Cardiac muscle cell (in vitro differentiated cells and primary cell): ENCODE measurements at regions not wholly inside any gene's neighbourhood (a gene's known extent, or its start where the extent isn't known, plus 50 kb on each side); places are given as distances from the start of the nearest gene placed in this dataset.

Source experiments
- DNase-seq, 2 donors: peaks; one replicate each; pipeline versions ENCODE4 v3.0.0 to v3.0.0-alpha.2; 2010 to 2017; ENCODE audit warnings: low read depth in 1 of 2, low spot score in 1 of 2
- H3K27ac ChIP-seq: fragments of 200-600 bp; sonication (generic); 2 replicates; pipeline ENCODE4 v1.5.1; 2016
- H3K27me3 ChIP-seq: fragments of 200-600 bp; sonication (generic); 2 replicates; pipeline ENCODE4 v1.6.0; 2016; ENCODE audit warnings: control low read depth
- H3K36me3 ChIP-seq: fragments of 200-600 bp; sonication (generic); 2 replicates; pipeline ENCODE4 v1.5.1; 2016; ENCODE audit warnings: control low read depth
- H3K4me1 ChIP-seq: fragments of 200-600 bp; sonication (generic); 2 replicates; pipeline ENCODE4 v1.8.1; 2017; ENCODE audit warnings: low read depth, mild to moderate bottlenecking, mixed run types
- H3K4me3 ChIP-seq: fragments of 200-600 bp; sonication (generic); 2 replicates; pipeline ENCODE4 v1.5.1; 2016; ENCODE audit warnings: mild to moderate bottlenecking
- H3K9me3 ChIP-seq: fragments of 200-600 bp; sonication (generic); 2 replicates; pipeline ENCODE4 v1.5.1; 2017; ENCODE audit warnings: low read depth, mild to moderate bottlenecking, control low read depth
- CTCF ChIP-seq: IDR thresholded peaks from 2 replicates; pipeline ENCODE4 v1.5.1; 2012; ENCODE audit warnings: low read depth, mild to moderate bottlenecking, low read length

GRCh38 chr21:14862794-14863720, 201.7 kb downstream of the NRIP1 start:
- H3K4me1 ChIP-seq: peaks cover 4% of the 10 kb centered on the region
- H3K9me3 ChIP-seq: no peaks in the 10 kb centered on the region
- peak; percentile 43 to 48 for DNase-seq
- no peak overlapping the region for H3K4me3 ChIP-seq
- H3K27ac ChIP-seq: no peak overlapping the region
- H3K36me3 ChIP-seq: no peaks in the 10 kb centered on the region
- TF ChIP-seq CTCF: peak; percentile 71
- H3K27me3 ChIP-seq: no peaks in the 10 kb centered on the region

- no peak for TF ChIP-seq CTCF
- H3K4me1 ChIP-seq: no peaks in the 10 kb centered on the region
- H3K4me3 ChIP-seq: no peak overlapping the region
- no peaks in the 10 kb centered on the region for H3K27me3 ChIP-seq
- no peaks in the 10 kb centered on the region for H3K36me3 ChIP-seq
- no peak for DNase-seq
- H3K27ac ChIP-seq: no peak overlapping the region
- no peaks in the 10 kb centered on the region for H3K9me3 ChIP-seq
These were observed 206.5 kb downstream of the NRIP1 start for GRCh38 chr21:14858311-14858710.

DNA sequence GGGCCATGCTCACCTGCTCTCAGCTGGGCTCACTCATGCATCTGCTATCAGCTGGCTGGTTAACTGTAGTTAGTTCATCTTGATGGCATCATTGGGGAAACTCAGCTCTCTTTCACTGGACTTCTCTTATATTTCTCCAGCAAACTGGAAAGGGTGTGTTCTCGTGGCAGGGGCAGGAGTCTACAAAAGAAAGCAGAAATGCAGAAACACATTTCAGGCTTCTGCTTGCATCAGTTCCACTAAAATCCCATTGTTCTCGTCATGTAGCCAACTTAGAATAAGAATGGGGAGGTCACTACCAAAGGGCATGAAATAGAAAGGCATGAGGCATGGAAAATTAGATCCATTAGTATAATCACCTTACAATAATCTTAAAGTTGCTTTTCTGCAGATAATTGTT, 207.3 kb downstream of the NRIP1 start:
- Histone ChIP-seq H3K9me3 (no peaks in the 10 kb centered on the region), H3K27me3 (no peaks in the 10 kb centered on the region), H3K4me1 (no peaks in the 10 kb centered on the region), H3K27ac (no peak overlapping the region), H3K36me3 (no peaks in the 10 kb centered on the region), H3K4me3 (no peak overlapping the region)
- no peak for DNase-seq
- no peak for TF ChIP-seq CTCF

DNA sequence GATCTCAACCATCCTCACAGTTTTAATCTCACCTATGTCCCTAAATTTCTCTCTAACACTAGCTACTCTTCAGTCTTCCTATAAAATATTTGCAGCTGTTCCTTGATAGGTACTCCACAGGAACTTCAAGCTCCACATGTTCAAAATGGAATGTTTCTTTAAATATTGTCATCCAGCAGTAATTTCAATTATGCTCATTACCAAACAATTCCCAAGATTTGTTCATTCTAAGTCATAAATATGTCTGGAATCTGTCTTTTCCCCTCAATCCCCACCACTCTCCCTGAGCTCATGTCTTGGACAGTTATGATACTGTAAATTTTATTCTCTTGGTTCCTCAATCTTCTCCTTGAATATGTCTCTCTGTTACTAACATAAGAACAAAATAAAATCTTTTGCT, 214.4 kb downstream of the NRIP1 start:
- Histone ChIP-seq H3K4me1 (no peaks in the 10 kb centered on the region), H3K36me3 (no peaks in the 10 kb centered on the region), H3K4me3 (no peak overlapping the region), H3K9me3 (no peaks in the 10 kb centered on the region), H3K27ac (no peak overlapping the region), H3K27me3 (no peaks in the 10 kb centered on the region)
- no peak for TF ChIP-seq CTCF
- peak in 1 of 2 donors; percentile 9 for DNase-seq

DNA sequence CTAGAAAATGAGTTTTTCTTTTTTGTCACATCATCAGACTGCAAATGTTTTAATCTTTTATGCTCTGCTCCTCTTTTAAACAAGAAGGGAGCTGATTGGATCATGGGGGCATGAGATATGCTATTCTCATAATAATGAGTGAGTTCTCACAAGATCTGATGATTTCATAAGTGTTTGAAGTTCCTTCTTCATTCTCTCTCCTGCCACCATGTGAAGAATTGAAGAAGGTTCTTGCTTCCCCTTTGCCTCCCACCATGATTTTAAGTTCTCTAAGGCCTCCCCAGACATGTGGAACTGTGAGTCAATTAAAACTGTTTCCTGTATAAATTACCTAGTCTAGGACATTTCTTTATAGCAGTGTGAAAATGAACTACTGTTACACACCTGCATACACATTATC, 218.2 kb downstream of the NRIP1 start:
- no peaks in the 10 kb centered on the region for H3K4me1 ChIP-seq
- H3K27ac ChIP-seq: no peak overlapping the region
- no peak overlapping the region for H3K4me3 ChIP-seq

More for the DNA sequence above, 218.2 kb downstream of the NRIP1 start:
- Histone ChIP-seq H3K9me3 (no peaks in the 10 kb centered on the region), H3K36me3 (no peaks in the 10 kb centered on the region), H3K27me3 (no peaks in the 10 kb centered on the region)
- no peak for TF ChIP-seq CTCF
- no peak for DNase-seq
